Spleen (tissue), 11 donors: ENCODE measurements at regions not wholly inside any gene's neighbourhood (a gene's known extent, or its start where the extent isn't known, plus 50 kb on each side); places are given as distances from the start of the nearest gene placed in this dataset.

Experiments
- DNase-seq: peaks from one replicate; pipeline ENCODE4 v3.0.0-alpha.2; 2020
- H3K27ac ChIP-seq, 8 donors: fragments of 200-600 bp; sonication (generic) in 7 of 8; 1 replicate in 4 of 8; 2 replicates in 4 of 8; pipeline versions ENCODE4 v1.5.0 to v1.8.0; 2016 to 2021; ENCODE audit warnings: inconsistent platforms in 4 of 8, mild to moderate bottlenecking in 4 of 8, moderate library complexity in 1 of 8
- H3K27me3 ChIP-seq, 7 donors: fragments of 200-600 bp; sonication (generic) in 6 of 7; replicated peaks in 1 of 7; 1 replicate in 4 of 7; 2 replicates in 3 of 7; pipeline versions ENCODE4 v1.5.0 to v1.8.0; 2016 to 2021; ENCODE audit warnings: inconsistent platforms in 3 of 7, mild to moderate bottlenecking in 1 of 7
- H3K36me3 ChIP-seq, 6 donors: fragments of 200-600 bp; sonication (generic) in 5 of 6; 1 replicate in 4 of 6; 2 replicates in 2 of 6; pipeline versions ENCODE4 v1.5.0 to v1.8.0; 2016 to 2021; ENCODE audit warnings: inconsistent platforms in 2 of 6
- H3K4me1 ChIP-seq, 6 donors: fragments of 200-600 bp; sonication (generic) in 5 of 6; 1 replicate in 3 of 6; 2 replicates in 3 of 6; pipeline versions ENCODE4 v1.5.0 to v1.8.0; 2016 to 2021; ENCODE audit warnings: inconsistent platforms in 3 of 6
- H3K4me3 ChIP-seq, 8 donors: fragments of 200-600 bp; sonication (generic) in 7 of 8; 1 replicate in 4 of 8; 2 replicates in 4 of 8; pipeline versions ENCODE4 v1.5.0 to v1.8.0; 2016 to 2021; ENCODE audit warnings: inconsistent platforms in 4 of 8, mild to moderate bottlenecking in 4 of 8, moderate library complexity in 2 of 8
- H3K9me3 ChIP-seq, 8 donors: fragments of 200-600 bp; sonication (generic) in 7 of 8; 1 replicate in 4 of 8; 2 replicates in 4 of 8; pipeline versions ENCODE4 v1.5.0 to v1.8.0; 2016 to 2021; ENCODE audit warnings: inconsistent platforms in 4 of 8
- CTCF ChIP-seq, 11 experiments: fragments of 200-600 bp in 7 of 11; fragments of 450-650 bp in 4 of 11; sonication (generic) in 4 of 11; IDR thresholded peaks in 8 of 11; conservative IDR thresholded peaks in 3 of 11; 1 replicate in 7 of 11; 2 replicates in 4 of 11; pipeline versions ENCODE4 v1.4.0 to v1.8.0; 2016 to 2021; ENCODE audit warnings: antibody characterized with exemption in 11 of 11, inconsistent platforms in 4 of 11, mild to moderate bottlenecking in 1 of 11
- POLR2A ChIP-seq, 3 donors: fragments of 450-650 bp; IDR thresholded peaks; one replicate each; pipeline ENCODE4 v1.5.1; 2017; ENCODE audit warnings: antibody characterized with exemption in 3 of 3, mild to moderate bottlenecking in 1 of 3
- POLR2AphosphoS5 ChIP-seq, 3 donors: sonication (generic); formaldehyde crosslinking; IDR thresholded peaks; one replicate each; pipeline ENCODE4 v1.5.1; 2017; ENCODE audit warnings: antibody characterized with exemption in 3 of 3
- WGBS, 5 donors: extraction: QIAGEN DNeasy Blood & Tissue Kit in 3 of 5; methylation state at CpG; one replicate each; pipeline versions ENCODE4 v1.1.5 to v1.1.7; 2013 to 2018; 5-methylcytosine and 5-hydroxymethylcytosine counted together
- intact Hi-C: fragments of 100-400 bp; cut with DNase I; formaldehyde crosslinking; loops from one replicate; pipeline ENCODE4 v1.15.0; 2023; ENCODE audit warnings: low total_unique reads
- donor health status: healthy with polysubstance abuse.
- donor health status: DM: no; HTN: no; CAD: no; lungs with moderate emphysema.
- donor health status: DM: no; HTN: no; CAD: no.
- donor health status: Bipolar disorder and iron deficiency.
- donor health status: healthy.
- donor health status: DM: no; HTN: no; CAD: no.
- donor health status: DM: yes; HTN: yes; CAD: no.

GRCh38 chr7:131836733-131837132 lies 280.3 kb upstream of the PODXL start:
- Histone ChIP-seq H3K36me3 (no peaks in the 10 kb centered on the region), H3K9me3 (no peaks in the 10 kb centered on the region), H3K4me3 (no peak overlapping the region), H3K4me1 (no peaks in the 10 kb centered on the region), H3K27ac (no peak overlapping the region), H3K27me3 (peaks cover 0 to 42% (median 0%) of the 10 kb centered on the region in 7 donors)
- 43 to 59% (median 48%) methylated on average over 2 of the region's 2 CpGs for WGBS, 5 donors
- no peak for DNase-seq
- intact Hi-C loops, result no loop called here
- TF ChIP-seq POLR2A (IDR thresholded peaks at IDR 0.05) (no peak), CTCF (IDR thresholded peaks at IDR 0.05 in 8 of 11, conservative IDR thresholded peaks at IDR 0.05 in 3 of 11) (no peak), POLR2AphosphoS5 (IDR thresholded peaks at IDR 0.05) (no peak)

- H3K27me3 ChIP-seq, result peaks cover 0 to 58% (median 0%) of the 10 kb centered on the region in 7 donors
- no peak overlapping the region for H3K27ac ChIP-seq
- 70 to 87% (median 77%) methylated on average over 3 of the region's 3 CpGs for WGBS, 5 donors
- H3K9me3 ChIP-seq, result no peaks in the 10 kb centered on the region
- H3K4me3 ChIP-seq, result no peak overlapping the region
- DNase-seq, result no peak
- intact Hi-C loops, result no loop called here
- TF ChIP-seq POLR2AphosphoS5 (IDR thresholded peaks at IDR 0.05), result no peak
- no peak for TF ChIP-seq POLR2A (IDR thresholded peaks at IDR 0.05)
- no peak for TF ChIP-seq CTCF (IDR thresholded peaks at IDR 0.05 in 8 of 11, conservative IDR thresholded peaks at IDR 0.05 in 3 of 11)
- H3K4me1 ChIP-seq, result peaks cover 0 to 7% (median 0%) of the 10 kb centered on the region in 6 donors
- H3K36me3 ChIP-seq, result no peaks in the 10 kb centered on the region
Measured at GRCh38 chr7:131835141-131835540, 278.7 kb upstream of the PODXL start.

GRCh38 chr7:131830681-131831080 lies 274.3 kb upstream of the PODXL start:
- TF ChIP-seq CTCF (IDR thresholded peaks at IDR 0.05 in 8 of 11, conservative IDR thresholded peaks at IDR 0.05 in 3 of 11), result no peak
- TF ChIP-seq POLR2A (IDR thresholded peaks at IDR 0.05), result no peak
- no peak for TF ChIP-seq POLR2AphosphoS5 (IDR thresholded peaks at IDR 0.05)
- Histone ChIP-seq H3K27ac (no peak overlapping the region), H3K36me3 (no peaks in the 10 kb centered on the region), H3K4me1 (peaks cover 0 to 11% (median 0%) of the 10 kb centered on the region in 6 donors), H3K4me3 (no peak overlapping the region), H3K9me3 (peaks cover 0 to 8% (median 2%) of the 10 kb centered on the region in 8 donors), H3K27me3 (peaks cover 0 to 60% (median 0%) of the 10 kb centered on the region in 7 donors)
- no peak for DNase-seq
- intact Hi-C loops, result no loop called here
- WGBS, 5 donors, result 66 to 82% (median 73%) methylated on average over 11 of the region's 11 CpGs

GRCh38 chr7:131829947-131830558 lies 273.6 kb upstream of the PODXL start:
- DNase-seq, result no peak
- intact Hi-C loops, result no loop called here
- WGBS, 5 donors, result 10 to 20% (median 18%) methylated on average over 14 to 18 of the region's 18 CpGs
- Histone ChIP-seq H3K27me3 (peaks cover 0 to 57% (median 0%) of the 10 kb centered on the region in 7 donors), H3K27ac (no peak overlapping the region), H3K4me3 (no peak overlapping the region), H3K9me3 (peaks cover 0 to 9% (median 2%) of the 10 kb centered on the region in 8 donors), H3K4me1 (peaks cover 0 to 11% (median 0%) of the 10 kb centered on the region in 6 donors), H3K36me3 (no peaks in the 10 kb centered on the region)
- TF ChIP-seq CTCF (IDR thresholded peaks at IDR 0.05 in 8 of 11, conservative IDR thresholded peaks at IDR 0.05 in 3 of 11) (no peak), POLR2AphosphoS5 (IDR thresholded peaks at IDR 0.05) (no peak), POLR2A (IDR thresholded peaks at IDR 0.05) (no peak)
